ENCODE measurements at regions not wholly inside any gene's neighbourhood (a gene's known extent, or its start where the extent isn't known, plus 50 kb on each side); places are given as distances from the start of the nearest gene placed in this dataset.

GRCh38 chr12:92334552-92334951 is 188.9 kb upstream of the BTG1 start:
- TF ChIP-seq CTCF (conservative IDR thresholded peaks at IDR 0.05; ENCODE audit: low read depth in 2 of 2) (no peak), EZH2phosphoT487 (IDR thresholded peaks at IDR 0.05; ENCODE audit: unreplicated experiment) (no peak), POLR2AphosphoS5 (IDR thresholded peaks at IDR 0.05; ENCODE audit: low read depth) (no peak), EZH2 (IDR thresholded peaks at IDR 0.05; ENCODE audit: low read depth, unreplicated experiment) (no peak), NANOG (IDR thresholded peaks at IDR 0.05; ENCODE audit: borderline replicate concordance) (no peak), JUNB (IDR thresholded peaks at IDR 0.05; ENCODE audit: unreplicated experiment) (no peak), CREB1 (CRISPR knock-in tag; IDR thresholded peaks at IDR 0.05; ENCODE audit: low read depth) (no peak), ZNF114 (CRISPR knock-in tag; IDR thresholded peaks at IDR 0.05) (no peak), REST (IDR thresholded peaks at IDR 0.05; ENCODE audit: unreplicated experiment) (no peak)
- TF ChIP-seq, protein P1, sequence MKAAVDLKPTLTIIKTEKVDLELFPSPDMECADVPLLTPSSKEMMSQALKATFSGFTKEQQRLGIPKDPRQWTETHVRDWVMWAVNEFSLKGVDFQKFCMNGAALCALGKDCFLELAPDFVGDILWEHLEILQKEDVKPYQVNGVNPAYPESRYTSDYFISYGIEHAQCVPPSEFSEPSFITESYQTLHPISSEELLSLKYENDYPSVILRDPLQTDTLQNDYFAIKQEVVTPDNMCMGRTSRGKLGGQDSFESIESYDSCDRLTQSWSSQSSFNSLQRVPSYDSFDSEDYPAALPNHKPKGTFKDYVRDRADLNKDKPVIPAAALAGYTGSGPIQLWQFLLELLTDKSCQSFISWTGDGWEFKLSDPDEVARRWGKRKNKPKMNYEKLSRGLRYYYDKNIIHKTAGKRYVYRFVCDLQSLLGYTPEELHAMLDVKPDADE (IDR thresholded peaks at IDR 0.05), result no peak

Measured in GM23338 (cell line).